ENCODE measurements at regions not wholly inside any gene's neighbourhood (a gene's known extent, or its start where the extent isn't known, plus 50 kb on each side); places are given as distances from the start of the nearest gene placed in this dataset.

DNA sequence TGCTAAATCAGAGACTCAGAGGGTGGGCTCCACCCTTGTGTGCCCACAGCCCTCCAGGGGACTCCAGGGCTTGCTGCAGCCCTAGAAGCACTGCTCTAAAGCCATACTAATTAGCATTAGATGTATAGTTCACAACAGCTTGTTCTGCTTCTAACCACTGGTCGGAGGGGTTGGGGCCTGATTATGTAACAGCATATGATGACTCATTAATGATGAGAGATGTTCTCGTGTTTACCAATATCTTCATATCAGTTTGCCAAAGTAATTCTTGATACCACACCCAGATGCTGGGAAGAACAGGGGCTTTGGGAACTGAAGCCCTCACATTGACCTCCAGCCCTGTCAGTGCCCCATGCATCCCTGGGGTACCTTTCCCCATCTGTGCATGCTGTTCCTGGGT, 104.1 kb upstream of the FOXA2 start:
- H2AK5ac ChIP-seq (ENCODE audit: insufficient read length, low read length) = no peak overlapping the region
- DNase-seq = no peak
- H2BK15ac ChIP-seq (ENCODE audit: low read depth, low read length) = no peak overlapping the region
- Mint-ChIP-seq H3K4me1 (peaks cover 7 to 15% of the 10 kb centered on the region in 2 experiments), H3K27ac (no peak overlapping the region), H3K27me3 (ENCODE audit: low read depth) (peaks cover 67% of the 10 kb centered on the region), H3K9me3 (peaks cover 5 to 6% of the 10 kb centered on the region in 2 experiments; a peak in 4 of 5 replicates), H3K4me3 (no peak overlapping the region), H3K36me3 (ENCODE audit: insufficient read depth in 1 of 3, low read depth in 3 of 3) (peaks cover 0 to 6% (median 4%) of the 10 kb centered on the region in 3 experiments; a peak in 4 of 7 replicates)
- H3K56ac ChIP-seq (ENCODE audit: insufficient read length, low read depth, low read length) = no peak overlapping the region
- no peak overlapping the region for H2AFZ ChIP-seq (ENCODE audit: low read length)
- no peak overlapping the region for H2BK12ac ChIP-seq (ENCODE audit: insufficient read length, low read depth, low read length)
- no peaks in the 10 kb centered on the region for H3K27me3 ChIP-seq (ENCODE audit: insufficient read depth, low read length)
- no peaks in the 10 kb centered on the region for H3K79me2 ChIP-seq (ENCODE audit: insufficient read depth, low read length)
- no peaks in the 10 kb centered on the region for H3K79me1 ChIP-seq (ENCODE audit: insufficient read depth, low read depth, low read length, poor library complexity, severe bottlenecking)
- H3K14ac ChIP-seq (ENCODE audit: insufficient read depth, low read length) = no peak overlapping the region
- no peak overlapping the region for H2BK120ac ChIP-seq (ENCODE audit: low read depth, low read length, poor library complexity, severe bottlenecking)
- no peak overlapping the region for H2BK20ac ChIP-seq (ENCODE audit: low read depth, low read length, poor library complexity, severe bottlenecking)
- H4K91ac ChIP-seq (ENCODE audit: insufficient read length, low read depth, low read length) = no peak overlapping the region
- no peak overlapping the region for H3K9ac ChIP-seq (ENCODE audit: extremely low read depth, insufficient read length, low read length)
- no peak for TF ChIP-seq CTCF (conservative IDR thresholded peaks at IDR 0.05)
- peaks cover 5% of the 10 kb centered on the region for H3K9me3 ChIP-seq (ENCODE audit: control insufficient read depth, low read depth, low read length)
- no peak overlapping the region for H3T11ph ChIP-seq (ENCODE audit: low read length)
- no peak overlapping the region for H3K4ac ChIP-seq (ENCODE audit: low read depth, low read length)
- H3K4me1 ChIP-seq (ENCODE audit: insufficient read depth, low read length) = no peaks in the 10 kb centered on the region
- no peak overlapping the region for H3K4me2 ChIP-seq (ENCODE audit: insufficient read depth, insufficient read length, low read length)
- no peaks in the 10 kb centered on the region for H4K20me1 ChIP-seq (ENCODE audit: control insufficient read depth, insufficient read depth, insufficient read length)
- H3K27ac ChIP-seq (ENCODE audit: insufficient read length, low read depth, low read length) = no peak overlapping the region
- H3K23me2 ChIP-seq (ENCODE audit: insufficient read length, low read depth, low read length, poor library complexity, severe bottlenecking) = no peaks in the 10 kb centered on the region
- no peak overlapping the region for H4K5ac ChIP-seq (ENCODE audit: insufficient read length, low read depth, low read length)
- no peak overlapping the region for H2BK5ac ChIP-seq (ENCODE audit: insufficient read length, low read length)
- WGBS (ENCODE audit: extremely low coverage, insufficient read length, low lambda C conversion rate) = no CpG with 5 or more reads among the region's 2 CpGs
- no peak overlapping the region for H3K23ac ChIP-seq (ENCODE audit: insufficient read length, low read depth, low read length)
- no peak overlapping the region for H3K18ac ChIP-seq (ENCODE audit: insufficient read length, low read depth, low read length)
- H4K8ac ChIP-seq (replicated peaks; ENCODE audit: insufficient read length, low read depth, low read length) = no peak overlapping the region
